ENCODE measurements at regions not wholly inside any gene's neighbourhood (a gene's known extent, or its start where the extent isn't known, plus 50 kb on each side); places are given as distances from the start of the nearest gene placed in this dataset.

DNA sequence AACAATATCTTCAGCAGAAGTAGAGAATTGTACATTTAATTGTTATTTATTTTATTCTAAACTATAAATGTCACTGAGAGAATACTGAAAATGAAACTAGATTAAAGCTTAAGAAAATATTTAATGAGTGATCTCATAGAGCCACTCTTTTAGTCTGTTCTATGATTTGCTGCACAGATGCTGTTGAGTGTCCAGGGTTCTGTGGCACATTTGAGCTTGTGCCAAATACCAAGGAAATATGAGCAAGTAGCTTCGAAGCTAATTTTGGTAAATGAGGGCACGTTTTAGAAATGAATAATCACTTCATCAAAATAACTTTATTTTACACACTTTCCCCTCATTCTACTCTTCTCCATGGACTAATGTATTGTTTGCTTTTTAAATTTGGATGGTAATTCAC is 53.6 kb upstream of the THRB start:
- TF ChIP-seq EZH2 (IDR thresholded peaks at IDR 0.05; ENCODE audit: insufficient read depth, poor library complexity, severe bottlenecking) (no peak), EZH2phosphoT487 (IDR thresholded peaks at IDR 0.05; ENCODE audit: insufficient read depth, low read depth) (no peak)

All from GM23248 (cell line).